ENCODE measurements at regions not wholly inside any gene's neighbourhood (a gene's known extent, or its start where the extent isn't known, plus 50 kb on each side); places are given as distances from the start of the nearest gene placed in this dataset.

GRCh38 chr12:71063087-71063486, 94.7 kb downstream of the TSPAN8 start:
- Histone ChIP-seq H3K9me2 (replicated peaks; ENCODE audit: insufficient read depth) (no peaks in the 10 kb centered on the region), H3K9me3 (ENCODE audit: low read depth) (no peaks in the 10 kb centered on the region), H2AFZ (no peak overlapping the region), H3K79me2 (no peaks in the 10 kb centered on the region), H3K27me3 (no peaks in the 10 kb centered on the region), H3K4me3 (no peak overlapping the region), H3K4me1 (ENCODE audit: insufficient read depth) (no peaks in the 10 kb centered on the region), H3K4me2 (no peak overlapping the region), H3K36me3 (replicated peaks; ENCODE audit: insufficient read depth, low read depth) (no peaks in the 10 kb centered on the region), H3K27ac (no peak overlapping the region), H4K20me1 (ENCODE audit: insufficient read depth, poor library complexity, severe bottlenecking) (no peaks in the 10 kb centered on the region)
- DNase-seq (ENCODE audit: low spot score) = no peak
- TF ChIP-seq, protein P1, sequence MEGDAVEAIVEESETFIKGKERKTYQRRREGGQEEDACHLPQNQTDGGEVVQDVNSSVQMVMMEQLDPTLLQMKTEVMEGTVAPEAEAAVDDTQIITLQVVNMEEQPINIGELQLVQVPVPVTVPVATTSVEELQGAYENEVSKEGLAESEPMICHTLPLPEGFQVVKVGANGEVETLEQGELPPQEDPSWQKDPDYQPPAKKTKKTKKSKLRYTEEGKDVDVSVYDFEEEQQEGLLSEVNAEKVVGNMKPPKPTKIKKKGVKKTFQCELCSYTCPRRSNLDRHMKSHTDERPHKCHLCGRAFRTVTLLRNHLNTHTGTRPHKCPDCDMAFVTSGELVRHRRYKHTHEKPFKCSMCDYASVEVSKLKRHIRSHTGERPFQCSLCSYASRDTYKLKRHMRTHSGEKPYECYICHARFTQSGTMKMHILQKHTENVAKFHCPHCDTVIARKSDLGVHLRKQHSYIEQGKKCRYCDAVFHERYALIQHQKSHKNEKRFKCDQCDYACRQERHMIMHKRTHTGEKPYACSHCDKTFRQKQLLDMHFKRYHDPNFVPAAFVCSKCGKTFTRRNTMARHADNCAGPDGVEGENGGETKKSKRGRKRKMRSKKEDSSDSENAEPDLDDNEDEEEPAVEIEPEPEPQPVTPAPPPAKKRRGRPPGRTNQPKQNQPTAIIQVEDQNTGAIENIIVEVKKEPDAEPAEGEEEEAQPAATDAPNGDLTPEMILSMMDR (IDR thresholded peaks at IDR 0.05; ENCODE audit: poor library complexity) = no peak
- no peak for TF ChIP-seq EZH2 (IDR thresholded peaks at IDR 0.05; ENCODE audit: borderline replicate concordance)
- no peak for TF ChIP-seq EZH2phosphoT487 (IDR thresholded peaks at IDR 0.05; ENCODE audit: low read depth, severe bottlenecking, unreplicated experiment)
- WGBS (ENCODE audit: low lambda C conversion rate, missing lambda C conversion rate) = 63% methylated on average over 7 of the region's 7 CpGs

DNA sequence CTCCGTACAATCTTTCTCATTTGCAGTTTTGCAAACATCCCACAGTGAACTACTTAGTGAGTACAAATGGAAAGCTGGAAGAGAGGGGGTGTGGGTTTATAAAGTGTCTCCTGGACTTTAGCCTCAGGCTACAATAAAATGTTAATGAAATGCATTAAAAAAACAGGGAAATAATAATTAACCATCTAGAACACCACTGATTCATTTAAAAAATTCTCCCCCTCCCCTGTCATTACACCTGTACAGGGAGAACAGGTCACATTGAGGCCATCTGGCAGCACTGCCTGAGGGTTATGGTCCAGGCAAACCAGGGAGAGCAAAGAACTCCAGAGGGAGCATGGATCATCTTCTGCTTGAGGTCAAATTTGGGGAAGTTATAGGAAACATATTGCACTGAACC, 96.3 kb downstream of the TSPAN8 start:
- peak; percentile 19 for DNase-seq (ENCODE audit: low spot score)
- Histone ChIP-seq H3K36me3 (replicated peaks; ENCODE audit: insufficient read depth, low read depth) (no peaks in the 10 kb centered on the region), H4K20me1 (ENCODE audit: insufficient read depth, poor library complexity, severe bottlenecking) (no peaks in the 10 kb centered on the region), H3K27ac (peak overlapping the region; percentile 7), H3K4me3 (no peak overlapping the region), H3K27me3 (no peaks in the 10 kb centered on the region), H3K9me2 (replicated peaks; ENCODE audit: insufficient read depth) (no peaks in the 10 kb centered on the region), H2AFZ (no peak overlapping the region), H3K9me3 (ENCODE audit: low read depth) (no peaks in the 10 kb centered on the region), H3K4me1 (ENCODE audit: insufficient read depth) (no peaks in the 10 kb centered on the region), H3K4me2 (no peak overlapping the region), H3K79me2 (no peaks in the 10 kb centered on the region)
- TF ChIP-seq, protein P1 (IDR thresholded peaks at IDR 0.05; ENCODE audit: poor library complexity) = no peak
- TF ChIP-seq EZH2 (IDR thresholded peaks at IDR 0.05; ENCODE audit: borderline replicate concordance) = no peak
- 56% methylated on average over 1 of the region's 1 CpG for WGBS (ENCODE audit: low lambda C conversion rate, missing lambda C conversion rate)

DNA sequence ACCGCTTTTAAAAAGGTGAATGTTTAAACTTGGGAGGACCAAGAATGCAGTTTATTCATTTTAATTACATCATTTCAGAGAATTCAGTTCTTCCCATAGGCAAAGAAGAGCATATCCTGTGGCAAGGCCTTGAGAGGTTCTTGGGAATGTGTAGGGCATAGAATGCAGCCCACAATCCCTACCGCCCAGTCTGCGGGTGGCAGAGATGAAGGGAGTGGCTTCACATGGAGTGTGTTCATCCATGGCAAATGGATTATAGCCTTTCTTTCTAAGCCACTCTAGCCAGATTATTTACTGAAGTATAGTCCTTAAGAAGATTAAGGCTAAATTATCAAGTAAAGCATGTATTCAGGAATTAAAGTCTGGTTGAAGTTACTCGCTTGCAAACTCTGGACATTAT, 97.4 kb downstream of the TSPAN8 start:
- H2AFZ ChIP-seq = no peak overlapping the region
- H3K79me2 ChIP-seq = no peaks in the 10 kb centered on the region
- H3K4me3 ChIP-seq = no peak overlapping the region
- no peaks in the 10 kb centered on the region for H3K9me3 ChIP-seq (ENCODE audit: low read depth)
- H3K36me3 ChIP-seq (replicated peaks; ENCODE audit: insufficient read depth, low read depth) = no peaks in the 10 kb centered on the region
- no peaks in the 10 kb centered on the region for H4K20me1 ChIP-seq (ENCODE audit: insufficient read depth, poor library complexity, severe bottlenecking)
- no peak overlapping the region for H3K4me2 ChIP-seq
- no peaks in the 10 kb centered on the region for H3K27me3 ChIP-seq
- no peak for TF ChIP-seq EZH2 (IDR thresholded peaks at IDR 0.05; ENCODE audit: borderline replicate concordance)
- TF ChIP-seq EZH2phosphoT487 (IDR thresholded peaks at IDR 0.05; ENCODE audit: low read depth, severe bottlenecking, unreplicated experiment) = no peak
- TF ChIP-seq, protein P1 (IDR thresholded peaks at IDR 0.05; ENCODE audit: poor library complexity) = no peak
- WGBS (ENCODE audit: low lambda C conversion rate, missing lambda C conversion rate) = 92% methylated on average over 4 of the region's 4 CpGs
- DNase-seq (ENCODE audit: low spot score) = no peak
- no peaks in the 10 kb centered on the region for H3K4me1 ChIP-seq (ENCODE audit: insufficient read depth)
- H3K9me2 ChIP-seq (replicated peaks; ENCODE audit: insufficient read depth) = no peaks in the 10 kb centered on the region
- peak overlapping the region; percentile 7 for H3K27ac ChIP-seq

DNA sequence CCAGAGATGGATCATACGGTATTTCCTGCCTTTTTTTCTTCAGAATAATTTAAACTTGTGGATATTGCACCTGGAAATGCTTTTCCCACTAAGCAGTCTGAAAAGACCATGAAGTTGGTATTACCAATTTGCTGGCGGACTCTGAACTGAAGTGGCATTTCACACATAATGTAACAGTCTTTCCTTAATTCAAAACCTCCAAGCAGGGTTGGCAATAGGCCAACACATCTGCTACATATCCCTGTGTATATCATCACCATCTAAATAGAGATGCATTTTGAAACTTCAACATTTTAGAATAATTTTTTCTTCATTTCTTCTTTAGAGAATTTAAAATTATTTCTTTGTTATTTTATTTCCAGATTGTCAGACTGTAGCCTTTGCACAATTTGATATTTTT, 100.5 kb downstream of the TSPAN8 start:
- Histone ChIP-seq H3K9me2 (replicated peaks; ENCODE audit: insufficient read depth) (no peaks in the 10 kb centered on the region), H3K9me3 (ENCODE audit: low read depth) (no peaks in the 10 kb centered on the region), H2AFZ (no peak overlapping the region), H3K27me3 (no peaks in the 10 kb centered on the region), H3K4me3 (no peak overlapping the region), H3K27ac (no peak overlapping the region), H3K79me2 (no peaks in the 10 kb centered on the region), H3K4me2 (no peak overlapping the region), H4K20me1 (ENCODE audit: insufficient read depth, poor library complexity, severe bottlenecking) (no peaks in the 10 kb centered on the region), H3K36me3 (replicated peaks; ENCODE audit: insufficient read depth, low read depth) (no peaks in the 10 kb centered on the region), H3K4me1 (ENCODE audit: insufficient read depth) (no peaks in the 10 kb centered on the region)
- DNase-seq (ENCODE audit: low spot score) = no peak
- TF ChIP-seq EZH2 (IDR thresholded peaks at IDR 0.05; ENCODE audit: borderline replicate concordance) (no peak), EZH2phosphoT487 (IDR thresholded peaks at IDR 0.05; ENCODE audit: low read depth, severe bottlenecking, unreplicated experiment) (no peak)
- TF ChIP-seq, protein P1 (IDR thresholded peaks at IDR 0.05; ENCODE audit: poor library complexity) = no peak
- WGBS (ENCODE audit: low lambda C conversion rate, missing lambda C conversion rate) = 83% methylated on average over 2 of the region's 2 CpGs
